ENCODE measurements at regions not wholly inside any gene's neighbourhood (a gene's known extent, or its start where the extent isn't known, plus 50 kb on each side); places are given as distances from the start of the nearest gene placed in this dataset.

DNA sequence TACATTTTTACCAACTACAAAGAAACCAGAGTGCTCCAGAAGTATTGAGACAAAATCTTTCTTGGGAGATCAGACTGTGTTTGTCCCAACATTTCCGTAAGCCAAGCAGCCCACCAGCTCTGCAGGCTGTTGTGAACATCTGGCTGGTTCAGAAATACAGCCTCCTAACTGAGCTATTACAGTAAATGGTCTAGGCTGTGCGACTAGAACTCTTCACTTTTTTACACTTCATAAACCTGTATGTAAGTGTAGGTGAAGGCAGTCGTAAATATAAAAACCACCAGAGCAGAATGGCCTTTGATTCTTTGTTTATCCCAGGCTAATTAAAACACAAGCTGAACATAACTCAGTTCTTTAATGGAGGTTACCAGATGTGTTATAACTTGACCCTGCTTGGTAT is 235.3 kb downstream of the ARRDC4 start:
- no peak for TF ChIP-seq SPI1 (IDR thresholded peaks at IDR 0.05; ENCODE audit: borderline replicate concordance, low read depth)
- no peak for TF ChIP-seq POLR2AphosphoS5 (IDR thresholded peaks at IDR 0.05; ENCODE audit: low read depth)
- TF ChIP-seq, protein P1, sequence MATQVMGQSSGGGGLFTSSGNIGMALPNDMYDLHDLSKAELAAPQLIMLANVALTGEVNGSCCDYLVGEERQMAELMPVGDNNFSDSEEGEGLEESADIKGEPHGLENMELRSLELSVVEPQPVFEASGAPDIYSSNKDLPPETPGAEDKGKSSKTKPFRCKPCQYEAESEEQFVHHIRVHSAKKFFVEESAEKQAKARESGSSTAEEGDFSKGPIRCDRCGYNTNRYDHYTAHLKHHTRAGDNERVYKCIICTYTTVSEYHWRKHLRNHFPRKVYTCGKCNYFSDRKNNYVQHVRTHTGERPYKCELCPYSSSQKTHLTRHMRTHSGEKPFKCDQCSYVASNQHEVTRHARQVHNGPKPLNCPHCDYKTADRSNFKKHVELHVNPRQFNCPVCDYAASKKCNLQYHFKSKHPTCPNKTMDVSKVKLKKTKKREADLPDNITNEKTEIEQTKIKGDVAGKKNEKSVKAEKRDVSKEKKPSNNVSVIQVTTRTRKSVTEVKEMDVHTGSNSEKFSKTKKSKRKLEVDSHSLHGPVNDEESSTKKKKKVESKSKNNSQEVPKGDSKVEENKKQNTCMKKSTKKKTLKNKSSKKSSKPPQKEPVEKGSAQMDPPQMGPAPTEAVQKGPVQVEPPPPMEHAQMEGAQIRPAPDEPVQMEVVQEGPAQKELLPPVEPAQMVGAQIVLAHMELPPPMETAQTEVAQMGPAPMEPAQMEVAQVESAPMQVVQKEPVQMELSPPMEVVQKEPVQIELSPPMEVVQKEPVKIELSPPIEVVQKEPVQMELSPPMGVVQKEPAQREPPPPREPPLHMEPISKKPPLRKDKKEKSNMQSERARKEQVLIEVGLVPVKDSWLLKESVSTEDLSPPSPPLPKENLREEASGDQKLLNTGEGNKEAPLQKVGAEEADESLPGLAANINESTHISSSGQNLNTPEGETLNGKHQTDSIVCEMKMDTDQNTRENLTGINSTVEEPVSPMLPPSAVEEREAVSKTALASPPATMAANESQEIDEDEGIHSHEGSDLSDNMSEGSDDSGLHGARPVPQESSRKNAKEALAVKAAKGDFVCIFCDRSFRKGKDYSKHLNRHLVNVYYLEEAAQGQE (IDR thresholded peaks at IDR 0.05; ENCODE audit: insufficient replicate concordance, low read depth), result no peak
- TF ChIP-seq, protein P2, sequence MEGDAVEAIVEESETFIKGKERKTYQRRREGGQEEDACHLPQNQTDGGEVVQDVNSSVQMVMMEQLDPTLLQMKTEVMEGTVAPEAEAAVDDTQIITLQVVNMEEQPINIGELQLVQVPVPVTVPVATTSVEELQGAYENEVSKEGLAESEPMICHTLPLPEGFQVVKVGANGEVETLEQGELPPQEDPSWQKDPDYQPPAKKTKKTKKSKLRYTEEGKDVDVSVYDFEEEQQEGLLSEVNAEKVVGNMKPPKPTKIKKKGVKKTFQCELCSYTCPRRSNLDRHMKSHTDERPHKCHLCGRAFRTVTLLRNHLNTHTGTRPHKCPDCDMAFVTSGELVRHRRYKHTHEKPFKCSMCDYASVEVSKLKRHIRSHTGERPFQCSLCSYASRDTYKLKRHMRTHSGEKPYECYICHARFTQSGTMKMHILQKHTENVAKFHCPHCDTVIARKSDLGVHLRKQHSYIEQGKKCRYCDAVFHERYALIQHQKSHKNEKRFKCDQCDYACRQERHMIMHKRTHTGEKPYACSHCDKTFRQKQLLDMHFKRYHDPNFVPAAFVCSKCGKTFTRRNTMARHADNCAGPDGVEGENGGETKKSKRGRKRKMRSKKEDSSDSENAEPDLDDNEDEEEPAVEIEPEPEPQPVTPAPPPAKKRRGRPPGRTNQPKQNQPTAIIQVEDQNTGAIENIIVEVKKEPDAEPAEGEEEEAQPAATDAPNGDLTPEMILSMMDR (IDR thresholded peaks at IDR 0.05; ENCODE audit: insufficient read depth, low read length), result no peak
- no peak for TF ChIP-seq GABPA (IDR thresholded peaks at IDR 0.05; ENCODE audit: low read depth)
- DNase-seq (ENCODE audit: low read depth in 1 of 2, low spot score in 1 of 2), result no peak
- Histone ChIP-seq H3K27me3 (ENCODE audit: insufficient read depth, poor library complexity, severe bottlenecking) (no peaks in the 10 kb centered on the region), H3K4me3 (replicated peaks; ENCODE audit: insufficient read depth, low read length) (no peak overlapping the region), H3K27ac (replicated peaks) (no peak overlapping the region)

- TF ChIP-seq, protein P1 (IDR thresholded peaks at IDR 0.05; ENCODE audit: insufficient replicate concordance, low read depth), result no peak
- TF ChIP-seq, protein P2 (IDR thresholded peaks at IDR 0.05; ENCODE audit: insufficient read depth, low read length), result no peak
- Histone ChIP-seq H3K27ac (replicated peaks) (no peak overlapping the region), H3K4me3 (replicated peaks; ENCODE audit: insufficient read depth, low read length) (no peak overlapping the region), H3K27me3 (ENCODE audit: insufficient read depth, poor library complexity, severe bottlenecking) (no peaks in the 10 kb centered on the region)
- no peak for DNase-seq (ENCODE audit: low read depth in 1 of 2, low spot score in 1 of 2)
Measured at GRCh38 chr15:98196371-98196770, 235.9 kb downstream of the ARRDC4 start.

GRCh38 chr15:98202256-98202655 is 241.8 kb downstream of the ARRDC4 start:
- Histone ChIP-seq H3K27me3 (ENCODE audit: insufficient read depth, poor library complexity, severe bottlenecking) (no peaks in the 10 kb centered on the region), H3K27ac (replicated peaks) (no peak overlapping the region), H3K4me3 (replicated peaks; ENCODE audit: insufficient read depth, low read length) (no peak overlapping the region)
- no peak for DNase-seq (ENCODE audit: low read depth in 1 of 2, low spot score in 1 of 2)
- TF ChIP-seq POLR2AphosphoS5 (IDR thresholded peaks at IDR 0.05; ENCODE audit: low read depth) (no peak), GABPA (IDR thresholded peaks at IDR 0.05; ENCODE audit: low read depth) (no peak), SPI1 (IDR thresholded peaks at IDR 0.05; ENCODE audit: borderline replicate concordance, low read depth) (no peak)
- TF ChIP-seq, protein P1 (IDR thresholded peaks at IDR 0.05; ENCODE audit: insufficient replicate concordance, low read depth), result no peak
- TF ChIP-seq, protein P2 (IDR thresholded peaks at IDR 0.05; ENCODE audit: insufficient read depth, low read length), result no peak
